SW 1271 (cell line): ENCODE measurements at regions not wholly inside any gene's neighbourhood (a gene's known extent, or its start where the extent isn't known, plus 50 kb on each side); places are given as distances from the start of the nearest gene placed in this dataset.

Experiments
- DNase-seq, 2 experiments: peaks; one replicate each; lab custom pipeline; 2025; lab: John Stamatoyannopoulos, UW

GRCh38 chr13:68128297-68128915, 898.3 kb upstream of the PCDH9 start:
- no peak for DNase-seq

DNA sequence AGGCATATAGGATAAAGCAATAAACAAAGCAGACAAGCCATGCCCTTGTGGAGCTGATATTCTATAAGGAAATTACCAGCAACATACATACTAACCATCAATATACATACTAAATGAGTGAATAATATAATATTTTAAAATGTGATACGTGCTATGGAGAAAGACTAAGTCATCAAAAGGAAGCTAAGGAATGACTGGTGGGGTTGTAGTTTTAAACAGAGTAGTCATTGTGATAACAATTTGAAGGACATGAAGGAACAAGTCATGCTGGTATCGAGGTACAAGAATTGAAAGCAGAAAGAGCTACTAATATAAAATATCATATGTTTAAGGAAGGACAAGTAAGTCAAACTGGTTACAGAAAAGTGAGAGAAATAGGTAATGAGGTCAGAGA, 894.9 kb upstream of the PCDH9 start:
- DNase-seq: no peak

GRCh38 chr13:68124437-68125086, 894.4 kb upstream of the PCDH9 start:
- DNase-seq: no peak

DNA sequence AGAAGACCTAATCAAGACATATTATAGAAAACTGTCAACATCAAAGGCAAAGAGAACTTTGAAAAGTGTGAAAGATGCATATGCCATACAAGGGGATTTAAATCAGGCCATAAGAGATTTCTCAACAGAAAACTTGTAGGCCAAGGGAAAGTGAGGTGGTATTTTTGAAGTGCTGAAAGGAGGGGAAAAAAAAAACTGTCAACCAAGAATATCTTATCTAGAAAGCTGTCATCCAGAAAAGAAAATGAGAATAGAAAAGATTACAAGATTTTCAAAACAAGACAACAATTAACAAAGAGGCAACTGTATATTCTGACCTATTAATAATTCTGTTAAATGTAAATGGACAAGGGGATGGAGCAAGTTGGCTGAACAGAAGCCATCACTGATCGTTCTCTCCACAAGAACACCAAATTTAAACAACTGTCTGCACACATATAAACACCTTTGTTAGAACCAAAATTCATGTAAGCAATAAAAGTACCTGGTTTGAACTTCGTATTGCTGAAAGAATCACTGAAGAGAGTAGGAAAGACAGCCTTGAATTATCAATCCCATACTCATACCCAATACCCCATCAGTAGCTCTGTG, 880.1 kb upstream of the PCDH9 start:
- no peak for DNase-seq

GRCh38 chr13:68107667-68108066, 877.5 kb upstream of the PCDH9 start:
- DNase-seq: no peak

DNA sequence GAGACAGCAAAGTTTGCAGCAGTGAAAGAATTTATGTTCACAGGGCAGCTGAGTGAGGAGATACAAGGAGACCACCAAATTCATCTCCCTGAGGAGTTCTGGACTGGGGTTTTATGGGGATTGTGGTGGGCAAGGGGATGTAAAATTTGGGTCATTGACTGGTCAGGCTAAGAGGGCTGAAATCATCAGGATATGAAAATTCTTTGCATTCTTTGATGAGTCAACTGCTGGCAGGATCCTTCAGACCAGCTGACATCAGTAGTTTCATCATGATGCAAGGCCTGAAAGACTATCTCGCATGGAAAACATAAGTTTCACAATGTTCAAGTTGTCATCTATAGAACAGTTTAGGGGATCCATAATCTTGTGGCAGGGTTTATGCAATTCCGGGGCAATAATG, 869.5 kb upstream of the PCDH9 start:
- DNase-seq: peak; percentile 5 to 6

- DNase-seq: no peak
Measured at GRCh38 chr13:68081061-68081460, 850.9 kb upstream of the PCDH9 start.

GRCh38 chr13:68078874-68079273, 848.7 kb upstream of the PCDH9 start:
- DNase-seq: no peak

GRCh38 chr13:68078469-68078868, 848.3 kb upstream of the PCDH9 start:
- DNase-seq: no peak

GRCh38 chr13:68076046-68076445, 845.9 kb upstream of the PCDH9 start:
- no peak for DNase-seq

DNA sequence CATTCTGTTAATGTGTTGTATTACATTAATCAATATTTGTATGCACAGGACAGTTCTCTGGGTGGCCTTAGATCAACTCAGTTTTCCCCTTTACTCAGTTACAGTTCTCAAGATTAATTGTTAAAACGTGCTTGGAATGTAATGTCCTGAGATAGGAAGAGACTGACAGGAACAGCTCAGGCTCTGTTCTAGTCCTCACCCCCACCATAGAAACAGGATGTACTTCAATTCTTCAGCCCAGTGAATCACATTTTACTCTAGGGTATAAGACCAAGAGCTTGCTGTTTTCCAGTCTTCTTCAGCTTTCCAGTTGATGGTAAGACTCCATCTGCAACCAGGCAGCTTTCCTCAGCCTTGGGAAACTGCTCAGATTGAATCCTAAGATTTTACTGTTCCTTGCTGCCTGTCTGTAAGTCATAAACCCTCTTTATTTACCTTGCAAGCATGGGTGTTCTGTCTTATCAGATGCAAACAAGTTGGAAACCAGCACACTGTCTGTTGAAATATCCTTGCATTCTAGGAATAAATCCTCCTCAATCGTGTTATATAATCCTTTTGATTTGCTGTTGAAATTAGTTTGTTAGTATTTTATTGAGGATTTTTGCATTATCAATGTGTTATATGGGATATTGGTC, 836.9 kb upstream of the PCDH9 start:
- no peak for DNase-seq

- no peak for DNase-seq
Measured at GRCh38 chr13:68064001-68064770, 834.0 kb upstream of the PCDH9 start.

GRCh38 chr13:68063181-68063580, 833.0 kb upstream of the PCDH9 start:
- DNase-seq: no peak

GRCh38 chr13:68057836-68058235, 827.7 kb upstream of the PCDH9 start:
- DNase-seq: no peak

DNA sequence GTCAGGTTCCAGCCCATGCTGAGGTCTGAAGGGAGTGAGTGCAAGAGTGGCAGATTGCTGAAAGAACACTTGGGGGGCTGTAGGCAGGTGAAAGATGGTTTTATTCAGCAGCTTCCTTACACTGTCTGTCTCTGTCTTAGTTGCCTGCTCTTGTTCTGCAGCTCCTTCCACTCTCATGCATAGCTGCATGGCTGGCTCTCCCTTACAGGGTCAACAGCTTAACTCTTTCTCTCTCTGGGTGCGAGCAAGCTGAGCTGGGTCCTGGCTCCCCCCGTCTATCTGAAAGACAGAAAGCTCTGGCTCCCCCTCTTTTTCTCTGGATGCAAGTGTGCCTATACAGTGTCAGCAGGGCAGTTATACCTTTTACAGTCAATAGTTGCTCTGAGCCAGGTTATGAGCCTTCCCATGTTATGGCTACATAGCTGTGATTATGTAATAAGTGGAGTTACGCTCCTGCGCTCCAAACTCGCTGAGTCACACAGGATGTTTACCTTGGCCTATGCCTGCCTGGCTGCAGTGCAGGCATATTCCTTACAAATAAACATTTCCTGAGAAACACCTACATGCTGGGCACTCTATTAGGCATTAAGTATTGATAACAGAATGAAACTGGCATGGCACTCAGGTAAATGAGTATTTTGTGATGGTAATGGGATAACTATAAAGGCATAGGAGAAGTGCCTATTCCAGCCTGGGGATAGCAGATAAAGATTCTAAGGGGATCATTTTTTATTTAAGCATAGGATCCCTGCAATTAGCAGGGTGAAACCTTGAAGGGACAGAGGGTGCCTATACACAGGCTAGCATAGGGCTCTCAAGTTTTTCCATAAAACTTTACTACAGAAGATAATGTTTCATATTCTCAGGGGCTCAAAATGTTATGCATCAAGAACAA, 826.9 kb upstream of the PCDH9 start:
- DNase-seq: peak; percentile 29 to 72

DNA sequence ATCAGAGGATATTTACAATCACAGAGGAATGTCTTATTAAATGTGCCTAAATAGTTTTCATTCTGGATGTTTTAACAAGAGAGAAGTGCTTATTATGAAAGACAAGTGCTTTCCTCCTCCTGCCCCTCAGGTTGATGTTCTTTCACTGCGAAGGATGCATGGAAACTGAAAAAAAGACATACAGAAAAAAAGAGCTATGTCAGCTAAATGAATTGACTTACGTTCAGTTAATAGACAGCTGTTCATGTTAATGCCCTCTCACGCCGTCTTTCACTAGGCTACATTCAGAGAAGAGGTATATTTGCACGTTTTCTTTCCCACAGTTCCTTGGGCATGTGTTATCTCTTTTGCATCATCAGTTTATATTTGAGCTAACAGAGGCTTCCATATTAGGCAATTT, 821.8 kb upstream of the PCDH9 start:
- DNase-seq: no peak

DNA sequence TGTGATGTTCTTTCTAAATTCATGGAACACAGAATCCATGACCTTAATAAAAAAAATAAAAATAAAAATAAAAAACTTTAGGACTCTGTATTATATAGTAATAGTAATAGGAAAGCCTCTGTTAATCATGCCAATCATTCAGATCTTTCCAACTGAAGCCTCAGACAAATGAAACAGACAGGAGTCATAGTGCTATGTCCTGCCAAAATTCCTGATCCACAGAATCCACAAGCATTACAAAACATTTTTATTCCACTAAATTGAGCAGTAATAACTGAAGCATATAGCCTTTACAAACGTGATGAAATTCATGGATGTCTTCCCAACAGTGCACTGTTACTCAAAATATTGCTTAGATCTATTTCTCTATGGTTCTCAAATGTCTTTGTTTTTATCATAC, 820.6 kb upstream of the PCDH9 start:
- no peak for DNase-seq

DNA sequence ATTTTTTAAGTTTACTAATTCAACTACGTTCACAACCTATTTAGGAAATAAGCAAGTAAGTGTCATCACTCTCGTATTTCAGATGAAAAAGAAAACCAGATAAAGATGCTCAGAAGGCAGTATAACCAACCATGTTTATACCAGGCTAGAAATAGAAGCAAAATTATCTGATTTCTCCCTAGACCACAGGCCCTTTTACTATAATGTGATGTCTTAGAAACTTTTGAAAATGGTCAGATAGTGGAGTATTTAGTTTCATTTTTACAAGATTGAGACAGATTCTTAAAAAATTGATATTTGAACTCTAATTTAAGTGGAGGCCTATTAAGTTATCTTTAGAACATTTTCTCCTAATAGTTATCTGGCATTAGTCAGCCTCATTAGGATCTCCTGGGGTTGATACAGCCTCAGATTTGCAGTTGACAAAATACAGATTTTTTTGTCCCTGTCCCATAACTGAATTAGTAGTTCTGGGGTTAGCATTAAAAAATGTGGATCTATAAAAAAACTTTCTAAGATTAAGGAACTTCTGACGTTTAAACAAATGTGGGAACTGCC, 818.7 kb upstream of the PCDH9 start:
- DNase-seq: no peak

GRCh38 chr13:68047889-68048288, 817.8 kb upstream of the PCDH9 start:
- no peak for DNase-seq

GRCh38 chr13:68046903-68047302, 816.8 kb upstream of the PCDH9 start:
- DNase-seq: no peak

GRCh38 chr13:68030152-68030809, 800.1 kb upstream of the PCDH9 start:
- DNase-seq: no peak
